Hematopoietic multipotent progenitor cell treated with erythropoietin and hydrocortisone succinate and interleukin-3 and kit ligand, for 15 days (in vitro differentiated cells): ENCODE measurements at regions not wholly inside any gene's neighbourhood (a gene's known extent, or its start where the extent isn't known, plus 50 kb on each side); places are given as distances from the start of the nearest gene placed in this dataset.

Experiments used
- DNase-seq: peaks from one replicate; pipeline ENCODE4 v3.0.0-alpha.2; 2015; ENCODE audit warnings: low spot score

- no peak for DNase-seq
Observed at GRCh38 chr7:106165337-106165736, 53.2 kb upstream of the SYPL1 start.

GRCh38 chr7:106163257-106163656, 51.1 kb upstream of the SYPL1 start:
- no peak for DNase-seq
